ENCODE measurements at regions not wholly inside any gene's neighbourhood (a gene's known extent, or its start where the extent isn't known, plus 50 kb on each side); places are given as distances from the start of the nearest gene placed in this dataset.
A peak's percentile ranks its signal among the peaks of the same experiment; 100 is the strongest.
"Not testable (repeated sequence)": the region's sequence is repeated elsewhere in the genome, so short reads cannot be mapped to it uniquely, and the experiment has no call there.

- TF ChIP-seq EZH2phosphoT487 (IDR thresholded peaks at IDR 0.05; ENCODE audit: borderline replicate concordance, low read depth); CTCF (IDR thresholded peaks at IDR 0.05); EP300 (IDR thresholded peaks at IDR 0.05; ENCODE audit: borderline replicate concordance in 1 of 2, low read depth in 1 of 2, low read length in 1 of 2); GATA2 (CRISPR knock-in tag; IDR thresholded peaks at IDR 0.05); REST (IDR thresholded peaks at IDR 0.05; ENCODE audit: low read depth, low read length); ZBTB33 (IDR thresholded peaks at IDR 0.05; ENCODE audit: borderline replicate concordance, low read depth); USF1 (IDR thresholded peaks at IDR 0.05; ENCODE audit: borderline replicate concordance, low read depth); SMC3 (IDR thresholded peaks at IDR 0.05; ENCODE audit: low read depth, low read length); POLR2AphosphoS5 (IDR thresholded peaks at IDR 0.05; ENCODE audit: low read depth, low read length); FOXM1 (IDR thresholded peaks at IDR 0.05; ENCODE audit: low read depth); TAF1 (IDR thresholded peaks at IDR 0.05; ENCODE audit: borderline replicate concordance, low read depth, low read length); MAX (IDR thresholded peaks at IDR 0.05; ENCODE audit: low read depth): not testable (repeated sequence)
- TF ChIP-seq RXRA (IDR thresholded peaks at IDR 0.05; ENCODE audit: borderline replicate concordance, low read depth): peak; percentile 24; the same call in 1 of the 2 replicates
Measured at GRCh38 chr12:114800566-114800965, 116.6 kb upstream of the TBX3 start.

Data from SK-N-SH (cell line).